ENCODE measurements at regions not wholly inside any gene's neighbourhood (a gene's known extent, or its start where the extent isn't known, plus 50 kb on each side); places are given as distances from the start of the nearest gene placed in this dataset.

DNA sequence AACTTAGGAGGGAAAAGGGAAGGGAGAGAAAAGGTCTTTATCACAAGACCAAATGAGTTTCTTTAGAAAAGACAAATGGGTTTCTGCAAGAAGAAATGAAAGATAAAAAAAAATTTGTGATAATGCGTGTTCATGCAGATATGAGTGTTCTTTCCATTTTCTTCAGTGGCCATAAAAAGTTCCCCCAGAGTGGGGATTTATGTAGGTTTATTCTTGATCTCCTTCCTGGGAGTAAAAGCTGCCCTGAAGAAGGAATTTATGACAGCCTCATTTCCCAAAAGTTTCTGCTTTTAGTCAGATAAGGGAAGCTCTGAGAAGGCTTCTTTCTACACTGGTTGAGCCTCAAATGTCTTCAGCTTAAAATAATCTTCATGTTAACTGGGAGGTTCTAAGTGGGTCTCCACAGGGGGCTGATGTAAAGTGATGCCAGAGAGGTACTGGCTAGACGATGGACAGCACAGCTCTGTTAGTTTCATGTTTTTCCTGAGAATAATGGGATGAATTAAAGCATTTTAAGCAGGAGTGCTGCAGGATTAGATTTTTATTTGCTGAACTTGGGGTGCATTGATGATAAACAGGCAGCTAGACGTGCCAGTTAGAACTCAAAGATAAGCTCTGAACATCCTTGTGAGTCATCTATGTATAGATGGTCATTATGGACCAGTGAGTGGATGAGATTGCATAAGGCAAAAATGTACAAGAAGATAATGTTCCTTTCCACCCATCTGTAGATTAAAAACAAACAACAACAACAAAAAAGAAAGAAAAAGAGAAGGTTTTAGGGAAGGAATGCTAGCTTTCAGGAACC lies 65.6 kb upstream of the EPCAM start:
- H3K27ac ChIP-seq: no peak overlapping the region
- TF ChIP-seq, protein P1, sequence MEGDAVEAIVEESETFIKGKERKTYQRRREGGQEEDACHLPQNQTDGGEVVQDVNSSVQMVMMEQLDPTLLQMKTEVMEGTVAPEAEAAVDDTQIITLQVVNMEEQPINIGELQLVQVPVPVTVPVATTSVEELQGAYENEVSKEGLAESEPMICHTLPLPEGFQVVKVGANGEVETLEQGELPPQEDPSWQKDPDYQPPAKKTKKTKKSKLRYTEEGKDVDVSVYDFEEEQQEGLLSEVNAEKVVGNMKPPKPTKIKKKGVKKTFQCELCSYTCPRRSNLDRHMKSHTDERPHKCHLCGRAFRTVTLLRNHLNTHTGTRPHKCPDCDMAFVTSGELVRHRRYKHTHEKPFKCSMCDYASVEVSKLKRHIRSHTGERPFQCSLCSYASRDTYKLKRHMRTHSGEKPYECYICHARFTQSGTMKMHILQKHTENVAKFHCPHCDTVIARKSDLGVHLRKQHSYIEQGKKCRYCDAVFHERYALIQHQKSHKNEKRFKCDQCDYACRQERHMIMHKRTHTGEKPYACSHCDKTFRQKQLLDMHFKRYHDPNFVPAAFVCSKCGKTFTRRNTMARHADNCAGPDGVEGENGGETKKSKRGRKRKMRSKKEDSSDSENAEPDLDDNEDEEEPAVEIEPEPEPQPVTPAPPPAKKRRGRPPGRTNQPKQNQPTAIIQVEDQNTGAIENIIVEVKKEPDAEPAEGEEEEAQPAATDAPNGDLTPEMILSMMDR (IDR thresholded peaks at IDR 0.05): no peak
- no peaks in the 10 kb centered on the region for H3K36me3 ChIP-seq
- H3K27me3 ChIP-seq: no peaks in the 10 kb centered on the region
- no peak for DNase-seq (ENCODE audit: low spot score)
- no peak overlapping the region for H3K4me3 ChIP-seq
- H3K9me3 ChIP-seq: no peaks in the 10 kb centered on the region
- H3K4me1 ChIP-seq: peaks cover 0 to 11% of the 10 kb centered on the region in 2 donors

DNA sequence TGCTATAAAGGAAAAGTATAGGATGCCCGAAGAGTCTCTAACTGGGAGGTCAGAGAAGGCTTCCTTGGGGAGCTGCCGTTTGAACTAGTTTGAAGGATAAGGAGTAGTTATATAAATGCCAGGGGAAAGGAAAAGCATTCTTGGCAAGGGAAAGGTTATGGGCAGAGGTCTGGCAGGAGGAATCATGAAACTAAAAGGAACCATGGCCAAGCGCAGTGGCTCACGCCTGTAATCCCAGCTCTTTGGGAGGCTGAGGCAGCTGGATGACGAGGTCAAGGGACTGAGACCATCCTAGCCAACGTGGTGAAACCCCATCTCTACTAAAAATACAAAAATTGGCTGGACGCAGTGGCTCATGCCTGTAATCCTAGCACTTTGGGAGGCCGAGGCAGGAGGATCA lies 66.8 kb upstream of the EPCAM start:
- no peak overlapping the region for H3K27ac ChIP-seq
- H3K9me3 ChIP-seq: no peaks in the 10 kb centered on the region
- TF ChIP-seq, protein P1 (IDR thresholded peaks at IDR 0.05): no peak
- no peaks in the 10 kb centered on the region for H3K27me3 ChIP-seq
- DNase-seq (ENCODE audit: low spot score): no peak
- H3K4me3 ChIP-seq: no peak overlapping the region
- H3K36me3 ChIP-seq: no peaks in the 10 kb centered on the region
- H3K4me1 ChIP-seq: peaks cover 0 to 11% of the 10 kb centered on the region in 2 donors

DNA sequence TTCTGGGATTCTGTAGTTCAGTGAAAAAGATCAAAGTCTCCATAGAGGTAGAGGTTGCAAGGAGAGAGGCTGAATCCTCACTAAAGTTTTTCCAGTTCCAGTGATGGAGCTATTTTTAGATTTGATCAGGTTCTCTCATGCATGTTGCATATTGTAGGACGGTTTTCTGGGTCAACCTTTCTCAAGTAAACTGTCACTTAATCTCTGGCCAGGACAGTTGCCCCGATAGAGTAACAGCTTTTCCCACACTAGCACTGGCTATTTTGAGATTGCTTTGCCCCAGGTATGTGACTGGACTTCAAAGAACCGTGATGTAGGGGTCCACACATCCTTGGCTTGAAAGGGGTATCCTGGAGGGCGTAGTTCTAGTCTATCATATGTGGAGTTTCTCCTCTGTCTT lies 67.4 kb upstream of the EPCAM start:
- DNase-seq (ENCODE audit: low spot score): no peak
- no peak overlapping the region for H3K27ac ChIP-seq

DNA sequence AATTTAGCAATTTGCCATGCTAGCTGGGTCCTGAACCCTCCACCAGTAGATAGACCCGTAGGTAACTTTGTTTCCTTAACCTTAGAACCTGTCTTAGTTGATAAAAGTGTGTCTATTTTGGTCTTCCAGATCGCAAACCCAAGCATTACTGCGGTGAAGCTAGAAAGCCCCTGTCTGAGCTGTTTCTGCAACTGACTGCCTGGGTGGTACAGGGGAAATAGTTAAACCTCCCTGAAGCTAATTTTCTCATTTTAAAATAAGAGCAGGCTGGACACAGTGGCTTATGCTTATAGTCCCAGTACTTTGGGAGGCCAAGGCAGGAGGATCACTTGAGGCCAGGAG lies 67.9 kb upstream of the EPCAM start:
- TF ChIP-seq, protein P1 (IDR thresholded peaks at IDR 0.05): no peak
- H3K4me3 ChIP-seq: no peak overlapping the region
- H3K9me3 ChIP-seq: no peaks in the 10 kb centered on the region
- H3K27ac ChIP-seq: no peak overlapping the region
- no peaks in the 10 kb centered on the region for H3K27me3 ChIP-seq
- peaks cover 0 to 11% of the 10 kb centered on the region in 2 donors for H3K4me1 ChIP-seq
- no peak for DNase-seq (ENCODE audit: low spot score)
- H3K36me3 ChIP-seq: no peaks in the 10 kb centered on the region

More for the DNA sequence above, 67.4 kb upstream of the EPCAM start:
- TF ChIP-seq, protein P1 (IDR thresholded peaks at IDR 0.05): no peak
- Histone ChIP-seq H3K9me3 (no peaks in the 10 kb centered on the region), H3K27me3 (no peaks in the 10 kb centered on the region), H3K4me3 (no peak overlapping the region), H3K36me3 (no peaks in the 10 kb centered on the region), H3K4me1 (peaks cover 0 to 11% of the 10 kb centered on the region in 2 donors)

DNA sequence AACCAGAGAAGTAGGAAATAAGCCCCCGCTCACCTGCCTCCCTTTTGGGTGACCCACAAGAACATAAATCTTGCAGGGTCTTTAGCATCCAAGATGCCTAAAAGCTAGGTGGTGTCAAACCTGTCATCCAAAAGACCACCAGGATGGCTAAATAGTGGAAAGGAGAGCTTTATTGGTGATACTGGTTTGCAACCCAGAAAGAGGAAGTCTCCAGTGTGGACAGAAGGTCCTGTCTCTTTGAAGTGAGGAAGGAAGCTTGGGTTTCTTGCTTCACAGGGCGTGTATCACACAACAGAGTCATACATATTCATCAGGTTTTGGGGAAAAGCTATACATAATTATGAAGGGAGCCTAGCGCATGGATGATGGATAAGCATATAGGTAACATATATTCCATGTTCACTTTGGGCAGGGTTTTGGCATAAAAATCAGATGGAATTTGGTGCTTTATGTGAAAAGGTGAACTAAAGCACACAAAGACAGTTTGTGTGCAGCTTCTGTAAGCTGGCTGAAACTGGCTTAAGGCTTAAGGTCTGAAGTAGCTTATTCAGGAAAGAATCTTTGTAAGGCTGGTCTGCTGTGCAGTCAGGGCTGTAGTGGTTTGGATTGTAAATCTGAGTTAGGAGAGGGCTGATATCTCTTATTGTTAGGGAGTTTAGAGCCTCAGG lies 68.4 kb upstream of the EPCAM start:
- peaks cover 0 to 11% of the 10 kb centered on the region in 2 donors for H3K4me1 ChIP-seq
- TF ChIP-seq, protein P1 (IDR thresholded peaks at IDR 0.05): no peak
- no peak overlapping the region for H3K4me3 ChIP-seq
- no peaks in the 10 kb centered on the region for H3K36me3 ChIP-seq
- H3K9me3 ChIP-seq: no peaks in the 10 kb centered on the region
- peak overlapping the region in 1 of 2 donors; percentile 35 for H3K27ac ChIP-seq
- H3K27me3 ChIP-seq: no peaks in the 10 kb centered on the region
- no peak for DNase-seq (ENCODE audit: low spot score)
